ENCODE measurements at regions not wholly inside any gene's neighbourhood (a gene's known extent, or its start where the extent isn't known, plus 50 kb on each side); places are given as distances from the start of the nearest gene placed in this dataset.

DNA sequence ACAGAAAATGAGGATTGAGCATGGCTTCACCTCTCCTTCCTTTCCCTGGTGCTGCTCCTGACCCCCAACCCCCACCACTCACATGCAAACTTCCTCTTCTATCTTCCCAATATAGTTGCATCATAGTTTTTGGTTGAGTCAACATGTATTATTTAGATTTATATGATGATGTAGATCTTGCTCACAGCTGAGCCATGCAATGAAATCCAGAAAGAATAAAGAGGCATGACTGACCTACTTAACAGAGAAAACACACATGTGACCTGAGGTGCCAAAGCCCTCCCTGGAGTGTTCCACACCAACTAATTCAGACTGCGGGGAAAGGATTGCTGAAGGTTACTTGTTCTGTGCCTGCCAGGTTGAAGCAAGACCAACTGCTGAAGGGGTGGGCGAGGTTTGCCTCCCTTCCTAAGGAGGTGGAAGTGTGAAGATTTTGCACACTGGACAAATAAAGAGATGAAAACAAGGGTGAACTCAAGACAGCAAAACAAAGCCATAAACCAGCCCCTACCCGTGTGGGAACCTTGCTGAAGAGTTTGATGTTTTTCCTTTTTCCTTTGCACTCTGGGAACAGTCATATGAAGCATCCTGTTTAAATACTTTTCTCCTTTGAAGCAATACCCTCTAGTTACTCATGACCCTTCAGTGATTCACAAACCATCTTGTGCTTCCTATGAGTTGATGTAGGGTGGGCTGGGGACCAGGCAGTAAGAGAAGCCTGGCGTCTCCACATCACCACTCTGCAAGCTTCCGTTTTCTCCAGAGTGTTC is 155.2 kb upstream of the UBE2E1 start:
- 64 to 71% (median 67%) methylated on average over 5 of the region's 5 CpGs for WGBS, 3 donors
- Histone ChIP-seq H3K4me1 (peaks cover 13% of the 10 kb centered on the region), H3K4me3 (no peak overlapping the region), H3K27ac (no peak overlapping the region), H3K36me3 (ENCODE audit: insufficient read depth in 1 of 2, low read depth in 1 of 2) (no peaks in the 10 kb centered on the region), H3K27me3 (ENCODE audit: insufficient read depth in 3 of 3, low read length in 2 of 3) (no peaks in the 10 kb centered on the region), H3K9me3 (no peaks in the 10 kb centered on the region)
- no peak for TF ChIP-seq CTCF (IDR thresholded peaks at IDR 0.05)
- intact Hi-C loops (cut with DNase I) = no loop called here
- ATAC-seq (peak; percentile 91 to 97 (median 94)), DNase-seq (no peak)

GRCh38 chr3:23653647-23654525 is 151.9 kb upstream of the UBE2E1 start:
- WGBS, 3 donors = 60 to 63% (median 61%) methylated on average over 9 of the region's 9 CpGs
- Histone ChIP-seq H3K4me3 (no peak overlapping the region), H3K9me3 (no peaks in the 10 kb centered on the region), H3K27ac (no peak overlapping the region), H3K27me3 (ENCODE audit: insufficient read depth in 3 of 3, low read length in 2 of 3) (no peaks in the 10 kb centered on the region), H3K36me3 (ENCODE audit: insufficient read depth in 1 of 2, low read depth in 1 of 2) (no peaks in the 10 kb centered on the region), H3K4me1 (peaks cover 13% of the 10 kb centered on the region)
- ATAC-seq (no peak), DNase-seq (no peak)
- intact Hi-C loops (cut with DNase I) = no loop called here
- no peak for TF ChIP-seq CTCF (IDR thresholded peaks at IDR 0.05)

DNA sequence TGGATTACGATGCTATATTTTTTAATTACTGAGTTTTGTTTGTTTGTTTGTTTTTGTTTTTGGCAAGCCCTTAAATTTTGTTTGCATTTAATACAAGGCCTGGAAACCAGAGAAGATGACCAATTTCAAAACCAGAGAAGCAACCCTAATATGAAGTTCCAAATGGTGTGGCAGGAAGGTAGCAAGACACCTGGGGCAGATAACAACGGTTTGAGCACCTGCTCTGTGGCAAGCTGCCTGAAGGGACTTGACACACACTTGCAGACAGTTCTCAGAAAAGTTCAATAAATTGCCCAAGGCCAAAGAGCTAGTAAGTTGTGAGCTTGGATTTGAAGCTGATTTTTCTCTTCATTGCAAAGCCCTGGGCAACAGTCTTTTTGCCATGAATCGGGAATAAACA is 151.2 kb upstream of the UBE2E1 start:
- no peaks in the 10 kb centered on the region for H3K27me3 ChIP-seq (ENCODE audit: insufficient read depth in 3 of 3, low read length in 2 of 3)
- intact Hi-C loops (cut with DNase I) = no loop called here
- DNase-seq (no peak), ATAC-seq (no peak)
- TF ChIP-seq CTCF (IDR thresholded peaks at IDR 0.05) = no peak
- H3K4me3 ChIP-seq = no peak overlapping the region
- WGBS, 3 donors = 90 to 92% (median 92%) methylated on average over 3 of the region's 3 CpGs
- H3K9me3 ChIP-seq = no peaks in the 10 kb centered on the region
- no peaks in the 10 kb centered on the region for H3K36me3 ChIP-seq (ENCODE audit: insufficient read depth in 1 of 2, low read depth in 1 of 2)
- H3K4me1 ChIP-seq = peaks cover 13% of the 10 kb centered on the region
- no peak overlapping the region for H3K27ac ChIP-seq

DNA sequence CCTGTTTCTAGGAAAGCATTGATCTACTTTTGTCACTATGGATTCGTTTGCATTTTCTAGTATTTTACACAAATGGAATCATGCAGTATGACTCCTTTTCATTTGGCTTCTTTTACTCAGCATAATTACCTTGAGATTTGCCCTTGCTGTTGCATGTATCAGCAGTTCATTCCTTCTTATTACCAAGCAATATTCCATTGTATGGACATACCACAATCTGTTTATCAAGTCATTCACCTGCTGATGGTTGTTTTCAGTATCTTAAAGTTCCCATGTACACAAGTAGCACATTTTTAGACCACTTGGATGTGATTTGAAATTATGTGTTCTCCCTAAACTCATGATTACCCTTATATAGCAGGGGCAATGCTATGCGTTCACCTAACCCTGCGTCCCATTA is 150.0 kb upstream of the UBE2E1 start:
- DNase-seq (no peak), ATAC-seq (no peak)
- Histone ChIP-seq H3K4me3 (no peak overlapping the region), H3K36me3 (ENCODE audit: insufficient read depth in 1 of 2, low read depth in 1 of 2) (no peaks in the 10 kb centered on the region), H3K27ac (no peak overlapping the region), H3K4me1 (peaks cover 4% of the 10 kb centered on the region), H3K27me3 (ENCODE audit: insufficient read depth in 3 of 3, low read length in 2 of 3) (no peaks in the 10 kb centered on the region), H3K9me3 (no peaks in the 10 kb centered on the region)
- intact Hi-C loops (cut with DNase I) = no loop called here
- no peak for TF ChIP-seq CTCF (IDR thresholded peaks at IDR 0.05)
- WGBS, 3 donors = 97 to 99% (median 97%) methylated on average over 3 of the region's 3 CpGs

All from psoas muscle (tissue), 7 donors.